ENCODE measurements at regions not wholly inside any gene's neighbourhood (a gene's known extent, or its start where the extent isn't known, plus 50 kb on each side); places are given as distances from the start of the nearest gene placed in this dataset.

DNA sequence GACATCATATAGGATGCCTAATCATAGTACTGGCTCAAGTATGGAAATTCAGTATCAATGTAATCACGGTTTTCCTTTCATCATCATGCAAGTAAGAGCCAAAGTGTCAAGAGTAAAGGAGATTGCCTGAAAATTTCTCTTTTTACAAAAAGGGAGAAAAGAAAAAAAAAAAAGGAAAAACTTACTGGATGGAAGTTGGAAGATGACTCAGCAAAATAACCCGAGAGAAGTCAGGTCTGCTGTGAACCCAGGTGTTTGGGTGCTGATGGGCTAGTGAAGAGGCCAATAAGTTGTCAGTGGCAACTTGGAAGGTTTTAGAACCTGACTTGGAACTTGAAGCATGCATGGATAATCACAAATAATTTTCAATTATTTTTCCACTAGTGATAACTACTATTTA, 441.9 kb upstream of the SLC14A2 start:
- TF ChIP-seq, protein P1, sequence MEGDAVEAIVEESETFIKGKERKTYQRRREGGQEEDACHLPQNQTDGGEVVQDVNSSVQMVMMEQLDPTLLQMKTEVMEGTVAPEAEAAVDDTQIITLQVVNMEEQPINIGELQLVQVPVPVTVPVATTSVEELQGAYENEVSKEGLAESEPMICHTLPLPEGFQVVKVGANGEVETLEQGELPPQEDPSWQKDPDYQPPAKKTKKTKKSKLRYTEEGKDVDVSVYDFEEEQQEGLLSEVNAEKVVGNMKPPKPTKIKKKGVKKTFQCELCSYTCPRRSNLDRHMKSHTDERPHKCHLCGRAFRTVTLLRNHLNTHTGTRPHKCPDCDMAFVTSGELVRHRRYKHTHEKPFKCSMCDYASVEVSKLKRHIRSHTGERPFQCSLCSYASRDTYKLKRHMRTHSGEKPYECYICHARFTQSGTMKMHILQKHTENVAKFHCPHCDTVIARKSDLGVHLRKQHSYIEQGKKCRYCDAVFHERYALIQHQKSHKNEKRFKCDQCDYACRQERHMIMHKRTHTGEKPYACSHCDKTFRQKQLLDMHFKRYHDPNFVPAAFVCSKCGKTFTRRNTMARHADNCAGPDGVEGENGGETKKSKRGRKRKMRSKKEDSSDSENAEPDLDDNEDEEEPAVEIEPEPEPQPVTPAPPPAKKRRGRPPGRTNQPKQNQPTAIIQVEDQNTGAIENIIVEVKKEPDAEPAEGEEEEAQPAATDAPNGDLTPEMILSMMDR (IDR thresholded peaks at IDR 0.05), result no peak
- no peak for TF ChIP-seq POLR2AphosphoS5 (IDR thresholded peaks at IDR 0.05)
- TF ChIP-seq POLR2A (IDR thresholded peaks at IDR 0.05), result no peak

Data from breast epithelium (tissue), 3 donors.